ENCODE measurements at regions not wholly inside any gene's neighbourhood (a gene's known extent, or its start where the extent isn't known, plus 50 kb on each side); places are given as distances from the start of the nearest gene placed in this dataset.

DNA sequence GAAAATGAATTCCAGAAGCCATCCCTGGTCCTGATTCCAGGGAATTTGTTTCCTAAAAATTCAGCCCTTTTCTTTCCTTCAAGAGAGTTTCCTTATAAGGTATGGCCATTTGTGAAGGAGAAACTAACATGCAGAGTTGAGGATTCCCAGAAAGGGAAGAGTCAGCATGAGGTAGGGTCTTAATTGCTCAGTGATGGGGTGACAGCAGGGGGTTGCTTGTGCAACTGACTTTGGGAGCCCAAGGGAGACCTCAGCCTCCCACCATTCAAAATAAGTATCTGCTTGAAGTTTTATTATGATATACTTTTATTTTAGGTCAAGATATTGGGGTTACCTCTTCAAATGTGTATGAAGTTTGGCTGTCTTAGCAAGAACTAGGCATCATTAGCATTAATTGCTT is 74.9 kb upstream of the CELF4 start:
- no peak for TF ChIP-seq POLR2A (IDR thresholded peaks at IDR 0.05)
- TF ChIP-seq, protein P1, sequence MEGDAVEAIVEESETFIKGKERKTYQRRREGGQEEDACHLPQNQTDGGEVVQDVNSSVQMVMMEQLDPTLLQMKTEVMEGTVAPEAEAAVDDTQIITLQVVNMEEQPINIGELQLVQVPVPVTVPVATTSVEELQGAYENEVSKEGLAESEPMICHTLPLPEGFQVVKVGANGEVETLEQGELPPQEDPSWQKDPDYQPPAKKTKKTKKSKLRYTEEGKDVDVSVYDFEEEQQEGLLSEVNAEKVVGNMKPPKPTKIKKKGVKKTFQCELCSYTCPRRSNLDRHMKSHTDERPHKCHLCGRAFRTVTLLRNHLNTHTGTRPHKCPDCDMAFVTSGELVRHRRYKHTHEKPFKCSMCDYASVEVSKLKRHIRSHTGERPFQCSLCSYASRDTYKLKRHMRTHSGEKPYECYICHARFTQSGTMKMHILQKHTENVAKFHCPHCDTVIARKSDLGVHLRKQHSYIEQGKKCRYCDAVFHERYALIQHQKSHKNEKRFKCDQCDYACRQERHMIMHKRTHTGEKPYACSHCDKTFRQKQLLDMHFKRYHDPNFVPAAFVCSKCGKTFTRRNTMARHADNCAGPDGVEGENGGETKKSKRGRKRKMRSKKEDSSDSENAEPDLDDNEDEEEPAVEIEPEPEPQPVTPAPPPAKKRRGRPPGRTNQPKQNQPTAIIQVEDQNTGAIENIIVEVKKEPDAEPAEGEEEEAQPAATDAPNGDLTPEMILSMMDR (IDR thresholded peaks at IDR 0.05), result no peak
